ENCODE measurements at regions not wholly inside any gene's neighbourhood (a gene's known extent, or its start where the extent isn't known, plus 50 kb on each side); places are given as distances from the start of the nearest gene placed in this dataset.
"Not testable (repeated sequence)": the region's sequence is repeated elsewhere in the genome, so short reads cannot be mapped to it uniquely, and the experiment has no call there.

GRCh38 chr14:44742202-44742601, 219.5 kb downstream of the KLHL28 start:
- DNase-seq (ENCODE audit: low read depth), result no peak
- TF ChIP-seq CTCF (IDR thresholded peaks at IDR 0.05; ENCODE audit: low read depth, low read length, missing control alignments), result no peak
- no peak overlapping the region for H3K4me3 ChIP-seq (ENCODE audit: low read depth, low read length)

GRCh38 chr14:44741431-44741830, 220.3 kb downstream of the KLHL28 start:
- TF ChIP-seq CTCF (IDR thresholded peaks at IDR 0.05; ENCODE audit: low read depth, low read length, missing control alignments), result no peak
- H3K4me3 ChIP-seq (ENCODE audit: low read depth, low read length), result no peak overlapping the region
- no peak for DNase-seq (ENCODE audit: low read depth)

GRCh38 chr14:44736326-44736725, 225.4 kb downstream of the KLHL28 start:
- no peak overlapping the region for H3K4me3 ChIP-seq (ENCODE audit: low read depth, low read length)
- TF ChIP-seq CTCF (IDR thresholded peaks at IDR 0.05; ENCODE audit: low read depth, low read length, missing control alignments), result no peak
- no peak for DNase-seq (ENCODE audit: low read depth)

- no peak for TF ChIP-seq CTCF (IDR thresholded peaks at IDR 0.05; ENCODE audit: low read depth, low read length, missing control alignments)
- no peak for DNase-seq (ENCODE audit: low read depth)
- no peak overlapping the region for H3K4me3 ChIP-seq (ENCODE audit: low read depth, low read length)
Observed at GRCh38 chr14:44732144-44732543, 225.1 kb upstream of the FSCB start.

GRCh38 chr14:44730860-44731259, 223.8 kb upstream of the FSCB start:
- no peak for TF ChIP-seq CTCF (IDR thresholded peaks at IDR 0.05; ENCODE audit: low read depth, low read length, missing control alignments)
- no peak overlapping the region for H3K4me3 ChIP-seq (ENCODE audit: low read depth, low read length)
- DNase-seq (ENCODE audit: low read depth), result no peak

- H3K4me3 ChIP-seq (ENCODE audit: low read depth, low read length); DNase-seq (ENCODE audit: low read depth): not testable (repeated sequence)
Observed at GRCh38 chr14:44721395-44721794, 214.3 kb upstream of the FSCB start.

- no peak for DNase-seq (ENCODE audit: low read depth)
- H3K4me3 ChIP-seq (ENCODE audit: low read depth, low read length), result no peak overlapping the region
- no peak for TF ChIP-seq CTCF (IDR thresholded peaks at IDR 0.05; ENCODE audit: low read depth, low read length, missing control alignments)
Observed at GRCh38 chr14:44720707-44721106, 213.6 kb upstream of the FSCB start.

All from GM12864 (cell line).